ENCODE measurements at regions not wholly inside any gene's neighbourhood (a gene's known extent, or its start where the extent isn't known, plus 50 kb on each side); places are given as distances from the start of the nearest gene placed in this dataset.

- no peak overlapping the region for H3K4me3 ChIP-seq (ENCODE audit: low read depth, low read length)
- no peak for TF ChIP-seq ZNF645 (tag by site-specific recombination; IDR thresholded peaks at IDR 0.05)
- no peak for TF ChIP-seq ZNF133 (tag by site-specific recombination; IDR thresholded peaks at IDR 0.05)
- no peak for TF ChIP-seq MYNN (tag by site-specific recombination; IDR thresholded peaks at IDR 0.05; ENCODE audit: borderline replicate concordance)
- TF ChIP-seq SP2 (tag by site-specific recombination; IDR thresholded peaks at IDR 0.05), result no peak
- TF ChIP-seq ZNF513 (tag by site-specific recombination; IDR thresholded peaks at IDR 0.05), result no peak
- no peak for TF ChIP-seq ZNF354C (tag by site-specific recombination; IDR thresholded peaks at IDR 0.05; ENCODE audit: borderline replicate concordance, low read depth)
- TF ChIP-seq ZNF658 (tag by site-specific recombination; IDR thresholded peaks at IDR 0.05), result no peak
- no peak for TF ChIP-seq ZBTB26 (tag by site-specific recombination; optimal IDR thresholded peaks at IDR 0.05)
- TF ChIP-seq ZNF510 (tag by site-specific recombination; IDR thresholded peaks at IDR 0.05; ENCODE audit: insufficient replicate concordance), result no peak
- TF ChIP-seq ZNF248 (tag by site-specific recombination; IDR thresholded peaks at IDR 0.05), result no peak
- TF ChIP-seq ZNF529 (tag by site-specific recombination; IDR thresholded peaks at IDR 0.05; ENCODE audit: insufficient replicate concordance), result no peak
- TF ChIP-seq ZNF600 (tag by site-specific recombination; IDR thresholded peaks at IDR 0.05), result no peak
- no peaks in the 10 kb centered on the region for H3K4me1 ChIP-seq (ENCODE audit: control insufficient read depth, insufficient read depth, low read length)
- POLR2A ChIA-PET, result no interaction called here
- no peak overlapping the region for H3K27ac ChIP-seq (ENCODE audit: extremely low read depth, low read depth, low read length)
- H3K36me3 ChIP-seq (ENCODE audit: control insufficient read depth in 2 of 2, insufficient read depth in 1 of 2, low read length in 2 of 2), result no peaks in the 10 kb centered on the region
- CTCF ChIA-PET, result no interaction called here
- H3K9me3 ChIP-seq (ENCODE audit: control insufficient read depth, insufficient read depth, low read depth, low read length), result no peaks in the 10 kb centered on the region
Measured at GRCh38 chr13:106879806-106880205, 311.9 kb upstream of the ARGLU1 start.

- Histone ChIP-seq H3K27ac (ENCODE audit: extremely low read depth, low read depth, low read length) (no peak overlapping the region), H3K4me1 (ENCODE audit: control insufficient read depth, insufficient read depth, low read length) (no peaks in the 10 kb centered on the region), H3K9me3 (ENCODE audit: control insufficient read depth, insufficient read depth, low read depth, low read length) (no peaks in the 10 kb centered on the region), H3K4me3 (ENCODE audit: low read depth, low read length) (no peak overlapping the region), H3K36me3 (ENCODE audit: control insufficient read depth in 2 of 2, insufficient read depth in 1 of 2, low read length in 2 of 2) (no peaks in the 10 kb centered on the region)
- CTCF ChIA-PET, result interaction anchor here (1.1 kb wide), 1 partner anchor 37 kb away, joined by 4 read pairs; no protein-coding TSS in a partner anchor
- TF ChIP-seq MEIS1 (CRISPR knock-in tag; IDR thresholded peaks at IDR 0.05; ENCODE audit: borderline replicate concordance), result no peak
- no peak for TF ChIP-seq ZNF239 (tag by site-specific recombination; IDR thresholded peaks at IDR 0.05)
- POLR2A ChIA-PET, result no interaction called here
Measured at GRCh38 chr13:106874323-106874722, 306.4 kb upstream of the ARGLU1 start.

GRCh38 chr13:106873810-106874209 lies 305.9 kb upstream of the ARGLU1 start:
- Histone ChIP-seq H3K9me3 (ENCODE audit: control insufficient read depth, insufficient read depth, low read depth, low read length) (no peaks in the 10 kb centered on the region), H3K36me3 (ENCODE audit: control insufficient read depth in 2 of 2, insufficient read depth in 1 of 2, low read length in 2 of 2) (no peaks in the 10 kb centered on the region), H3K4me1 (ENCODE audit: control insufficient read depth, insufficient read depth, low read length) (no peaks in the 10 kb centered on the region), H3K4me3 (ENCODE audit: low read depth, low read length) (no peak overlapping the region), H3K27ac (ENCODE audit: extremely low read depth, low read depth, low read length) (no peak overlapping the region)
- ChIA-PET POLR2A (no interaction called here), CTCF (interaction anchor here (1.1 kb wide), 1 partner anchor 37 kb away, joined by 4 read pairs; no protein-coding TSS in a partner anchor)
- no peak for TF ChIP-seq ZNF560 (tag by site-specific recombination; IDR thresholded peaks at IDR 0.05; ENCODE audit: borderline replicate concordance)
- TF ChIP-seq CTCF (tag by site-specific recombination; IDR thresholded peaks at IDR 0.05), result no peak
- TF ChIP-seq ZFP69B (tag by site-specific recombination; IDR thresholded peaks at IDR 0.05), result no peak
- no peak for TF ChIP-seq GLI4 (tag by site-specific recombination; IDR thresholded peaks at IDR 0.05)
- no peak for TF ChIP-seq ZNF23 (tag by site-specific recombination; IDR thresholded peaks at IDR 0.05; ENCODE audit: borderline replicate concordance)
- no peak for TF ChIP-seq ZNF501 (tag by site-specific recombination; IDR thresholded peaks at IDR 0.05)
- no peak for TF ChIP-seq ZNF776 (tag by site-specific recombination; IDR thresholded peaks at IDR 0.05; ENCODE audit: borderline replicate concordance)
- TF ChIP-seq ZNF274 (IDR thresholded peaks at IDR 0.05; ENCODE audit: low read length), result no peak
- no peak for TF ChIP-seq ZNF274 (tag by site-specific recombination; IDR thresholded peaks at IDR 0.05; ENCODE audit: borderline replicate concordance)
- TF ChIP-seq ZNF692 (tag by site-specific recombination; IDR thresholded peaks at IDR 0.05), result no peak
